ENCODE measurements at regions not wholly inside any gene's neighbourhood (a gene's known extent, or its start where the extent isn't known, plus 50 kb on each side); places are given as distances from the start of the nearest gene placed in this dataset.

- DNase-seq (ENCODE audit: low spot score), result no peak
Observed at GRCh38 chrX:17922303-17922702, 61.2 kb upstream of the RAI2 start.

DNA sequence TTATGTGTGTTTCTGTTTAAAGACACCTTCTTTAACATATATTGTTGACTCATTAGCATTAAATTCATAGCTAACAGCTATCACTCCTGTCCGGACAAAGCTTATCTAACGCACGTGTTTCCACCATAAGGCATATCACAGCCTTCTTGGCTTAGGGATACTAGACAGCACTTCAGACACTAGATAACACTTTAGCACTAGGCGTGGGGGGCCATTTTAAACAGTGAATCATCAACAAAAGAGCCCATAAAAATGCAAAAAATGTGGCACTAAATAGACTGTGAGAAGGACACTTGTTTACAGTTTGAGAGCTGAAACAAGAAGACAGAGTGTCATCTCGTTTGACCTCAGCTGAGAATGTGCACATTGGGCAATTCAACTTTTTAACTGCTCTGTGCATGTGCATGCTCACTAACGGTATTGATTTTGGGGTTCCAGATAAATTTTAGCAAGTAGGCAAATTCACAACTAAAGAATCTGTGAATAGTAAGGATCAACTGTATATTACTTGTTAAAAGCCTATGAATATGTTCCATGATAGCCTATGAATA lies 58.9 kb upstream of the RAI2 start:
- no peak for DNase-seq (ENCODE audit: low spot score)

DNA sequence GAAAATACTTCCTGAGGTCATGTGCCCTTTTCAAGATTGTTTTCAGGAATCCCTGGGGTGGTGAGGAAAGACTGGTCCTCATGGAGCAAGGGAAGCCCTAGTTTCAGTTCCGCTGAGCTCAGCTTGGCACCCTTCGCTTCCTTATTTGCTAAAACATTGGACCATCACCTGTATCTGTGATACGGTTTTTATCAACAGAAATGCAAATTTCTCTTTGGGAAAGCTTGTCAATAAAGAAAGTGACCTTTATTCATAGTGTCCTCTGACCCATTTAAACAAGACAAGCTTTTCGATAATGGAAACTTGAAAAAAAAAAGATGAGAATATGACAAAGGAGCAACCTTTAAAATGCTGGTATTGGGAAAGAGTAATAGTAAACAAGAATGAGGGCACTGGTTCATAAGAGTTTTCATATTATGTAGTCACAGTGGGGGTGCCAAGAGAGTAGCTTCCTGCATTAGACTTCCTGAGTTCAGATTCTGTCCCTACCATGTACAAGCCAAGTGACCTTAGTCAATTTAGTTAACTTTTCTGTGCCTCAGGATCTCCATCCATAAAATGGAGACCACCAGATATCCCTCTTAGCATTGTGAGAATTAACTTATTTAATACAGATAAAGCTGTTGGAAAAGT lies 57.0 kb upstream of the RAI2 start:
- no peak for DNase-seq (ENCODE audit: low spot score)

DNA sequence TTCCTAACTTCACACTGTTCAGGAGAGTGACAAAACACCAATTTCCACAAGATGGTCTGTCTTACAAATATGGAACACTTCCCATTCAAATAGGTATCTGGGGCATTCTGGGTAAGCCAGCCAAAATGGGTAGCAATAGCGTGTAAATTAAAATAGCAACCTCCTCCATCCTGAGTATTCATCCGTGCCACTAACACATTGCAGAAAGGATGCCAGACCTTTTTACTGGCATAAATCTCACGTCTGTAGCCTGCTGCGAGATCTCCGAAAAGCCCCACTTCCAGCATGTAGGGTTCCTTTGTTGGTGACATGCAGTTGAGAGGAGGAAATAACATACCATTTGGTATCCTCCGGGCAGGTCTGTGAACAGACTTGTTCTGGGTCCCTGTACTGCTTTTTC lies 52.7 kb upstream of the RAI2 start:
- no peak for DNase-seq (ENCODE audit: low spot score)

Data from GM03348 (cell line).